NCI-H146 (cell line): ENCODE measurements at regions not wholly inside any gene's neighbourhood (a gene's known extent, or its start where the extent isn't known, plus 50 kb on each side); places are given as distances from the start of the nearest gene placed in this dataset.
"Not testable (repeated sequence)": the region's sequence is repeated elsewhere in the genome, so short reads cannot be mapped to it uniquely, and the experiment has no call there.

ENCODE experiments used
- DNase-seq: peaks from one replicate; lab custom pipeline; 2025; lab: John Stamatoyannopoulos, UW

DNA sequence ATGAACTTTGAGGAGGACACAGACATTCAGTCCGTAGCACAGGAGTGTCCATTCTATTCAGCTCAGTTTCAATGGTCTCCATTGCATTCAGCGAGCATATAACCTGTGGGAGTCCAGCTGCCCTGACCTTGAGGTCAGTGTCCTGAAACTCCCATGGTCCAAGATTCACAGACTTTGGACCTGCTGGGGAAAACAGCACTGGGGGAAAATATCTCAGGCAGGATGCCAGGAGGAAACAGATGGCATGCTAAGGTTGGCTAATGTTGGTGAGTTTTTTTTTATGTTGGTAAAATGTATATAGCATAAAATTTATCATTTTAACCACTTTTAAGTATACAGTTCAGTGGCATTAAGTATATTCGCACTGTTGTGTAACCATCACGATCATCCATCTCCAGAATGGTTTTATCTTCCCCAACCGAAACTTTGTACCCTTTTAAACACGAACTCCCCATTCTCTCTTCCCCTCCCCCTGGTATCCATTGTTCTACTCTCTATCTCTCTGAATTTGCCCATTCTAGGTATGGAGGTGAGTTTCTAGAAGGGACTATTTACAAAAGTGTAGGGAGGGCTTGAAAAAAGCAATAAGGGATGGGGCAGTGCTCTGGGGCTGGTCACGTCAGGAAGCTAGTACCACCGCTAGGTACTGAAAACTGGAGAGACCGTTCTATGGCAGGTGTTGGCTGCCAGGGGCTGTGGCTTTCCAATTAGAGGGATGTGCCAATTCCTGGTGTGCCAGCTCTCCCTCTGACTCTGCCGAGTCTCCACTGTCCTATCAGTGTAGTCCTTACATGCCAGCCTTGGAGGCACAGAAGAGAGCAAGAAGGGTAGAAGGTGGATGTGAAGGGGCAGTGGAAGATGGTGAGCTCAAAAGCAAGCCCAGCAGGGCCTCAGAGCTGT lies 85.3 kb downstream of the FOXD2 start:
- no peak for DNase-seq

DNA sequence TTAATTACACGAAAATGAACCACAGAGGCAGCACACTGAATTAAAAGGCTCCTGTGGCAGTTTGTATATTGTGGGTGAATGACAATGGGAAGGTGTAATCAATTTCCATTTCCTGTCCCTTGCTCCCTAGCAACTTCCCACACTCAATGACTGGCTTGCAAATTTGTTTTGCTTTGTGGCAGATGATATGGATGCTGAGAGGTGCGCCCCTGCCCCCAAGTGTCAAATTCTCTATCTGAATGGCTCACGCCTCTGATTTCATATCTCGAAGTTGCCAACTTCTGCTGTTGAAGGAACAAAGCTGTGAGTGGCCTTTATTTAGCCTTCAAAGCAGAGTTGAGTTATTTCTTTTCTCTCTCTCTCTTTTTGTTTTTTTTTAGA lies 86.0 kb downstream of the FOXD2 start:
- no peak for DNase-seq

DNA sequence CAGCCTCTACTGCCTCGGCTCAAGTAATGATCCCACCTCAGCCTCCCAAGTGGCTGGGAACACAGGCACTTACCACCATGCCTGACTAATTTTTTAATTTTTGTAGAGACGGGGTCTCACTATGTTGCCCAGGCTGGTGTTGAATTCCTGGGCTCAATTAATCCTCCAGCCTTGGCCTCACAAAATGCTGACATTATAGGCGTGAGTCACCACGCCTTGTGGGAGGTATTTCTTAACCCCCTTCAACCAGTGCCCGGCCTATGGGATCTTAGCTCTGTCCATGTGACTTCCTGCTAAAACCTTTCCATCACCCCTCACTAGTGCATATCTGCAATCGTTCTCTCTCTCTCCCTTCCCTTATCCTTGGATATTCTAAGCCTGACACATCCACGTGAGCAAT lies 86.4 kb downstream of the FOXD2 start:
- DNase-seq = no peak

DNA sequence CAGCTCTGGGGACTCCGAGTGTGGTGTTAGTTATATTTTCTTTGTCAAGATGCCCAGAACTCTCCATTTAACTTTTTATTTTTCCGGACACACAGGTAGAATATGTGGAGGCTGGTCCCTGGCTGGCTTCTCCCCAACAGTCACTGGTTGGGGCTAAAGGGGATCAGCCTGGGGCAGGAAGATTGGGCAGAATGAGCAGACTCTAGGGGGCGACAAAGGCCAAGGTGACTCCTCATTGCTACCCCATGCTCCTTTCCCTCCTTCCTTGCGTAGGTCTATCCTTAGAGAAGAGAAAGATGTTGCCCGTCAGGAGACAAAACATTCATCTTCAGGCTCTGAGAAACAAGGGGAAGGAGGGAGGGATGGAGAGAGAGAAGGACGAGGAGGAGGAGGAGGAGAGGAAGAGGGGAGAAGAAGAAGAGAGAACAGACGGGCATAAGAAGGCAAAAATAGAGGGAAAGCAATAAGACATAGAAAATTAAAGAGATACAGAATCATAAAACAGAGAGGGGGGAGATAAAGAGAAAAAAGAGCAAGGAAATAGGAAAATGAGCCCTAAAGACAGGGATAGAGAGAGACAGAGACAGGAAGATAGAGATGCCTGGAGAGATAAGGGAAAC lies 89.9 kb downstream of the FOXD2 start:
- peak; percentile 7 for DNase-seq

DNA sequence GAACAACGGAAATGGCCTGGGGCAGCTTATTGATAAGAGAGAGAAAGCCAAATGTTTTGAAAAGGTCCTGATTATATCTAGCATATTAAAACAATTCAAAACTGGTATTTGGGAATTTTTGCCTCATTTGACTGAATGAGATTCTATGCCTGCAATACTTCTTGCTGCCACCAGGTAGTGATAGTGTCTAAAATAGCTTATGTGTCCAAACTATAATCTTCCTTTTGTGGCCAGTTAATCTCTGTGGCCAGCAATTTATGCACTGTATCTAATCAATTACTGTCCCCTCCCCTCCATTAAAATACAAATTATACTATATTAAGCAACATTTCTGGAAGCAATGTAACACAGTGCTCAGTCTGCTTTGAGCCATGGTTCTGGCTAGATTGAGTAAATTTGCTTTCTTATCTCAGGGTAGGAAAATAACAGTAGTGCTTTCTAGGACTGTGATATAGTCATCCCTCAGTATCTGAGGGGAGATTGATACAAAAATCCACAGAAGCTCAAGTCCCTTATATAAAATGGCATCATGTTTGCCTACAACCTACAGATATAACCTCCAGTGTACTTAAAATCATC lies 91.8 kb downstream of the FOXD2 start:
- DNase-seq = no peak

DNA sequence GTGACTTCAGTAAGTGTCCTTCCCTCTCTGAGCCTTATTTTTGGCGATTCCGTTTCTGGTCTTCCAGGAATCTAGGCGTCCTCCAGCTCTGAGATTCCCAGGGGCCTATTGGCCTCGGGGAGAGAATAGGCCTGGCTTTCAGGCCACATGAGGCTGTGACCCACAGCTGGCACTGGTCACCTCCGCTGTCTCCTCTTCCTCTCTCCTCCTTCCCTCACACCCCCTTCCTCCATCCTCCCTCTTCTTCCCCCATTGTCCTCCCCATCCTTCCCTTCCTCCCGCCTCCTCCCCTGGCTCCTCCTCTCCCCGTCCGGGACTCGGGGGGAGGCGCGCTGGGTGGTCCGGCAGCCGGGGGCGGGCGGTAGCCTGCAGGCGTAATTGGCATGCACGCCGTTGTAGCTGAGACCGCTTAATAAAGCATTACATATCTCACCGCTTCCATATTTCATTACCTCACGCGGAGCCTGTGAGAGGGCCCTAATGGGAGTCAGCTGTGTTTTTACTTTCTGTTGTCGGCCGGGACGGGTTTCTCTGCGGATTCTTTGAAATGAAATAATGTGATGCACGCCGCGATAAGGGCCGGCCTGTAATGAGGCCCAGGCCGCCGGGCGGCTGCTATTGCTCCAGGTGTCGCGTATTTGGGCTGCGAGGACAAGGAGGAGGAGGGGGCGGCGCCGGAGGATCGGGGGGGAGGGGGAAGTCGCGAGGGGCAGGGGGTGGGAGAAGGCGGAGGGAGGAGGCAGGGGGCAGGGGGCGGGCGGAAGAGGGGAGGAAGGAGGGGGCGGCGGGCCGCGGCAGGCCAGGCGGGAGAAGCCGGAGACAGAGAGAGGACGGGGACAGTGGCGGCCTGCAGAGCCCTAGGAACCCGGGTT lies 95.3 kb downstream of the FOXD2 start:
- DNase-seq = peak; percentile 26

DNA sequence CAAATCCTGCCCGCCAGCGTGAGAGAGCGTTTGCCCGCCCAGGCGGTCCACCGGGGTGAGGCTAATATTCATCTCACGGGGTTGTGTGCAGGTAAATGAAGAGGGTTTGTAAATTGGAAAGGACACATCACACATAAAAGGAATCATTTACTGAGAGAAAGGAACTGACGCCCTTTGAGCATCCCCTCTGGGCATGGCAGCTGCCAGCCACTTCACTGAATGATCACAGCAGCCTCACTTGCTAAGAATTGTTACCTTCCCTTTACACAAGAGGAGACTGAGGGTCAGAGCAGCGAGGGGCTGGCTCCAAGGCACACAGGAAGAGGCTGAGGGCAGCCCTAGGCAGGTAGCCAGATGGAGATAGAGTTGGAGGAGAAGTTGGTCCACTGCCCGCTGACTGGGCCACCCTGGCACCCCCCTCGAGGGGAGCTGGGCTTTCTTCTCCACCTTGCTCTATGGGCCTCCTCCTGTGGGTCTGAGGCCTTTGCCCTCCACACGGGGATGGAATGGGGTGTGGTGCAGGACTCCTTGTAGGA lies 96.0 kb downstream of the FOXD2 start:
- DNase-seq = peak; percentile 21

DNA sequence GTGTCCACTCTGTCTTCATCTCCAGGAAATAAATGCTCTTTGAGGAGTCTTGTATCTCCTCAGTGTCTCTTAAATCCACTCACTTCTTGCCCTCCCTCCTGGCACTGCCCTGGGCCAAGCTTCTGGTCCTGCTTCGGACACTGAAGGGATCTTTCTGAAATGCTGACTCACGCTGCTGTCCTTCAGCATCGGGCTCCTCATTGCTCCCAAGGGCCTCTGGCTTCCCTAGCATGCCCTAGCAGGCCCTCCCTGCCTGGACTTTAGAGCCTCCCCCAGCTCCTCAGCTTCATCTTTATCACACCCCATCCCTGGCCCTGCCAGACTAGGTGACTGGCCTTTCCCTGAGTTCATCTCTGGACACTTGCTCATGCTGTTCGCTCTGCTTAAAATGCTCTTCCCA lies 96.6 kb downstream of the FOXD2 start:
- DNase-seq = no peak

DNA sequence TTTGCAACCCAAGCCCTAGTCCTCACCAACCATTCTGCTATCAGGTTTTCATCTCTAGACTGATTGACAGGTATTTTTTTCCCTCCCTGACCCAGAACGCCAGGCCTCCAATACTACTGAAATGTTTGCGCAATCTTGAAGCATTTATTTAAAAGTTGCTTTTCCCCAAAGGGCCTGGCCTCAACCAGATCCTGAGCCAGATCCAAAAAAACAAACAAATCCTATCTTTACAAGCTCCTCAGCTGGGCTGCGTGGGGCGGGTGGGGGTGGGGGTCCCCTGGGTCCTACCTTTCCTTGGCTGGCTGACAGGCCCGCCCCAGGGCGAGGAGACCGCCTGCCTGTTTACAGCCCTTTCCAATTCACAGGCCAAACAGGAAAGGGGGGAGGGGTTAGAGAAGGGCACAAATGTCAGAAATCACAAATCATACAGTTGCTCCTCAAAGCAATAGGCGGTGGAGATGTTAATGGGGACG lies 98.8 kb downstream of the FOXD2 start:
- no peak for DNase-seq

DNA sequence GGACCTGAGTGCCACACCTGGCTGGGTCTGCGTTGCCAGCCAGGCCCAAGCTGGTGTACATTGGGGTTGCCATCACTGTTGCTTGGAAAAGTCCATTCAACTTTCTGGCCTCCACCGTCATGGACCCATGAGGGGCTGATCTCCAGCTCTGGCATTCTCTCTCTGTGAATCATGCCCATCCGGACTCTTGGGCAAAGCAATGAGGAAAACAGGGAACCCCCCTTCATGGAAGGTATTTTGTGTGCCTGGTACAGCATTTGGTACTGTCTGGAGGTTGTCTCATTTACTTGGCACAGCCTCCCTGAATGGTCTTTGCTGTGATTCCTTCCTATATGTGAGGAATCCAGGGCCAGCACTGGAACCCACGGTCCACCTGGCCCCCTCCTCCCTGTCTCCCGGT lies 99.4 kb downstream of the FOXD2 start:
- DNase-seq = no peak

DNA sequence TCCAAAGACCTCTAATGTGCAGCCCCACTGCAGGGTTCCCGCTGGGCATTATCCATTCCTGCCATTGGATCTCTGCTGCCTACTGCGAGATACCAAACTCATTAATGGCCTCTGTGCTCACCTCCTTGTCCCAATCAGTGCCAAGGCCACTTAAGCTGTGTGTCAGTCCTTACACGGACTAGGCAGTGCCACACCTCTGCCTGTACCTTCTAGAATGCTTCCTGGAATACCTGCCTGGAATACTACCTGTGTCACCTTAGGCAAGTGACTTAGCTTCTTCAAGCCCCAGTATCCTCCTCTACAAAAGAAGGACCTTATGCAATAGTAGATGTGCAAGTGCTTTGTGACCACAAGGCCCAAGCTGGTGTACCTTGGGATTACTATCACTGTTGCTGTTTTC lies 100.1 kb downstream of the FOXD2 start:
- DNase-seq = no peak

DNA sequence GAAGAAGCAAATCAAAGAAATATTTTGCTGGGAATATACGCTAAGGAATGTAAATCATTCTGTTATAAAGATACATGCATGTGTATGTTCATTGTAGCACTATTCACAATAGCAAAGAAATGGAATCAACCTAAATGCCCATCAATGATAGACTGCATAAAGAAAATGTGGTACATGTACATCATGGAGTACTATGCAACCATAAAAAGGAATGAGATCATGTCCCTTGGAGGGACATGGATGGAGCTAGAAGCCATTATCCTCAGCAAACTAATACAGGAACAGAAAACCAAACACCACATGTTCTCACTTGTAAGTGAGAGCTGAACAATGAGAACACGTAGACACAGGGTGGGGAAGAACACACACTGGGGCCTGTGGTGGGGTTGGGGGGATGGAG lies 100.7 kb downstream of the FOXD2 start:
- not testable (repeated sequence) for DNase-seq

DNA sequence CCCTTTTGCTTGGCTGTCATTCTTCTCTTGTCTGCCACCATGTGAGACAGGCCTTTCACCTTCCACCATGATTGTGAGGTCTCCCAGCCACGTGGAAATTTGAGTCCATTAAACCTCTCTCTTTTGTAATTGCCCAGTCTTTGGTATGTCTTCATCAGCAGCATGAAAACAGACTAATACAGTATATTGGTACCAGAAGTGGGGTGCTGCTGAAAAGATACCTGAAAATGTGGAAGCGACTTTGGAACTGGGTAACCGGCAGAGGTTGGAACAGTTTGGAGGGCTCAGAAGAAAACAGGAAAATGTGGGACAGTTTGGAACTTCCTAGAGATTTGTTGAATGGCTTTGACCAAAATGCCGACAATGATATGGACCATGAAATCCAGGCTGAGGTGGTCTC lies 103.9 kb downstream of the FOXD2 start:
- DNase-seq = not testable (repeated sequence)

DNA sequence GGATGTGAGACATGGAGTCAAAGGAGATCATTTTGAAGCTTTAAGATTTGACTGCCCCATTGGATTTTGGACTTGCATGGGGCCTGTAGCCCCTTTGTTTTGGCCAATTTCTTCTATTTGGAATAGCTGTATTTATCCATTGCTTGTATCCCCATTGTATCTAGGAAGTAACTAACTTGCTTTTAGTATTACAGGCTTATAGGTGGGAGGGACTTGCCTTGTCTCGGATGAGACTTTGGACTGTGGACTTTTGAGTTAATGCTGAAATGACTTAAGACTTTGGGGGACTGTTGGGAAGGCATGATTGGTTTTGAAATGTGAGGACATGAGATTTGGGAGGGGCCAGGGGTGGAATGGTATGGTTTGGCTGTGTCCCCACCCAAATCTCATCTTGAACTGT lies 105.2 kb downstream of the FOXD2 start:
- DNase-seq = not testable (repeated sequence)

DNA sequence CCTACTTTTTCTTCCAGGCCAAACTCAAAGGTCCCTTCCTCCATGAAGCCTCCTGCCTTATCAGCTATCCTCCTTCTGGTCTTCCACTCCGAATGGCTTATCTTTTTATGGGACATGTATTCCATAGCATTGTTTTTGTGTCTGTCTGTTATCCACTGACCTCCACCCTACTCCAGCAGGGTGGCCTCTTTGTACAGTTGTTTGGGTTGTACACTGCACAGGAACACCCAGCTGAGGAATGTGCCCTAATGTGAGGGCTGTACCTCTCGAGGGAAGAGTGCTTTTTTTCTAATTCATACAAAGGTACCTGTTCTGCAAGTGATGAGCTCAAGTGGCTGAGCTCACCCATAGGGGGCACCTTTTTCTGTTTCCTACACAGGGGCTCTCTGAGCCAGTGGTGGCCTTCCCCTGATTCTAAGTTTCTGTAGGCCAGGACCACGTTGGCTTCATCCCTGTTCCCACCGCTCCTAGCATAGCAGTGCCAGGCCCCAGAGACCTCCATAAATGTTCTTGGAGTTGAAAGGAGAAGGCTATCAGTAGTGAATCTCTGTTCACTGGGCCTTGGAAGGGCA lies 108.2 kb downstream of the FOXD2 start:
- no peak for DNase-seq

DNA sequence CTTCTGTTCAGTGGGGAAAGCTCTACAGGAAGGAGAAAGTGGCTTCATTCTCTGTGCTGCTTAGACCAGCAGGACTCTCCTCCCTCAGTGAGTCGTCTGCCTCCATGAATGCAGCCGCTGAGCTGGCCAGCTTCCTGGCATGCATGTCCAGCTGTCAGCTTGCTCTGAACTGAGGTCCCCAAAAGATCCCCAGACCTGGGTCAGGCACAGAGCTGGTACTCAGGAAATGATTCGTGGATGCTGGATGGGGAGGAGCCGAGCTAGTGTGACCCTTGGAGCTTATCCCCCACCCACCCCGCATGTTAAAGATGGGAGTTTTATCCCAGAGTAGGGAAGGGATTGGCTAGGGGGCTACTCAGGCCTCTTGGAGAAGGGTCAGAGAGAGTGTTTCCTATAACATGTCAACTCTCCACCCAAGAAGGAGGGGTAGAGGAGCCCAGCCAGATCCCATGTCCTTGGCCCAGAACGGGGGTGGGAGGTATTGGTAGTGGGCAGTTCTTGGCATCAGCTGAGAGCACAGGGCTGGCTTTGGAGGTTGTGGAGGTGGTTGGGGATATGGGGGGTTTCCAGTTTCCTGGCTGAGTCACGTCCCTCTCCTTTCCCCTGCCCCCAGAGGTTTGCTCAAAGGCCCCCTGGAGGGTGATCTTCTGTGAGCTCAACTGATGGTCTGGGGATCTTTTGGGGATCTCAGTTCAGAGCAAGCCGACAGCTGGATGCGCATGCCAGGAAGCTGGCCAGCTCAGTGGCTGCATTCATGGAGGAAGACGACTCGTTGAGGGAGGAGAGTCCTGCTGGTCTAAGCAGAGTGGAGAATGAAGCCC lies 110.1 kb downstream of the FOXD2 start:
- no peak for DNase-seq

DNA sequence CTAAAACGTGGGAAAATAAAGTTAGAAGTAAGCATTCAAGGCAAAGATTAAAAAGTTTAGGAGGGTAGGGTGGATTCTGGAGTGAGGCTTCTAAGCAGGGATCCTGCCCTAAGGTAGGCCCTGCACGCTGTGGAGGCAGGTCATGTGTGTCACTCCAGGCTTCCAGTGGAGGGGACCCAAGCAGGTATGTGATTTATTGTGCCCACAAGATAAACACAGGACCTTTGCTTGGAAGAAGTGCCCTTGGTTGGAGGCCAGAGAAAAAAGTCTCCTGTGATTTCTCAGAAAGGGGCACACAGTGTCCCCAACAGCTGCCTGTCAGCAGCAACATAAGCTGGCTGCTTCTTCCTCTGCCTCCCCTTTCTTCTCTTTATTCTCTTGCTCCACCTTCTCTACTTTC lies 110.8 kb downstream of the FOXD2 start:
- no peak for DNase-seq

DNA sequence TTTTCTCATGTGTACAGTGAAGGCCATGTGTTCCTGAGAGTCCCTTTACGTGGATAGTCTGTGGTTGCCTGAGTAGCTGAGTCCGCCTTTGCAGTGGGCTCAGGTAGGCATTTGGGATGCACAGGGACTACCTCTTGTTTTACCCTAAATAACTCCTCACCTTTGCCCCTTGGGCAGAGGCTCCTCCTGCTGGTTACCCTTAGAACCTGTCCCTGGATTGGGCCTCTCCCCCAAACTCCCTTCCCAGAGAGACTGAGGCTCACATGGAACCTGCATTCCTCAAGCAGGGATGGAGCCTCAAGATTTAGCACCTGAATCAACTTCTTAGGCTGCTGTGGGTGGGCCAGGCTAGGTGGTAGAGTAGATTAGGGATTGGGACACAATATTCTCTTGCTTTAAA lies 111.7 kb downstream of the FOXD2 start:
- no peak for DNase-seq

DNA sequence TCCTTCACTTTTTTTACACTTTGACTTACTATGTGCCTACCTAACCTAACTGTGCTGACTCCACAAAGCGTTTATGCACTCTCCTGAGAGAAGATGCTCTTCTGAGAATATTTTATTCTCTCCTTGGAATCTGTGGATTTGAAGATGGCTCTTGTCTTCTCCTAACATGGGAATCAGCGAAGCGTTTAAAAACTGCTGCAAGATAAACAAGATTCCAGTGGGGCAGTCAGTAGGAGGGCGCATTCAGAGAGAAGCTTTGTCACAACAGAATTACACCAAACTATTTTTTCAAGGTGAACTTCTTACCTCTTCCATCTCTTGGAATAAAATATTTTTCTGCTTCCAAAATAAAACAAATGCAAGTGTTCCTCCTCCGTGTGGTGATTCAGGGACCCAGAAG lies 113.1 kb downstream of the FOXD2 start:
- no peak for DNase-seq

DNA sequence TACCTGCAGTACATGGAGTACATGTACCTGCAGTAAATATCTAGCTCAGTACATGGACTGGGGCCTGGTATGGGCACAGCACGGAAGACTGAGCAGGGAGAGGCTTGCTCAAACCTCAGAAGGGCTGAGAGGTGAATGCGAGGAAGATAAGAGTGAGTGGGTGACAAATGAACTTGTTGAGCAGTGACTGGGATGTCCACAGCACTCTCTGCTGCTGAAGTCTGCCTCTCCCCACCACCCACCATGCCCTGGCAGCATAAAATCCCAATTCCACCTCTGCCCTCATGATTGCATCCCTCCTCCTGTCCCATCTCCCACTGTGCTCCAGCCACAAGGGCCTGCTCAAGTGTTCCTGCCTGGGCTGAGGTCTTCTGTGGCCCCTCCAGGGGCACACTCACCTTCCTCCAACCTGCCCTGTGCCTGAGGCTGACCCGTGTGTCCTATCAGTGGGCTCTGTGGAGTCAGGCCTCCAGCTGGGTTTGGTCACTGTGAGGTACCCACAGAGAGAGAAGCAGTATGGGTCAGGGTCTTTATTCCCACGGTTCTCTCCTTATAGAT lies 114.2 kb downstream of the FOXD2 start:
- DNase-seq = no peak
